GM19238 (cell line): ENCODE measurements at regions not wholly inside any gene's neighbourhood (a gene's known extent, or its start where the extent isn't known, plus 50 kb on each side); places are given as distances from the start of the nearest gene placed in this dataset.

Experiments
- DNase-seq: peaks from one replicate; pipeline ENCODE4 v3.0.0; 2011; ENCODE audit warnings: low spot score; ENCODE audit not compliant: insufficient read length

- DNase-seq = no peak
These were observed 178.4 kb upstream of the ELL2 start for GRCh38 chr5:96140084-96140483.

GRCh38 chr5:96134886-96135285, 173.2 kb upstream of the ELL2 start:
- no peak for DNase-seq

- DNase-seq = no peak
These were observed 171.9 kb upstream of the ELL2 start for GRCh38 chr5:96133341-96134079.

GRCh38 chr5:96129276-96129675, 167.6 kb upstream of the ELL2 start:
- DNase-seq = no peak

- no peak for DNase-seq
These were observed 166.7 kb upstream of the ELL2 start for GRCh38 chr5:96128204-96128864.

GRCh38 chr5:96127538-96127937, 165.9 kb upstream of the ELL2 start:
- DNase-seq = no peak

- DNase-seq = no peak
These were observed 163.7 kb upstream of the ELL2 start for GRCh38 chr5:96125231-96125891.

- DNase-seq = no peak
These were observed 162.9 kb upstream of the ELL2 start for GRCh38 chr5:96124589-96124988.

- no peak for DNase-seq
These were observed 161.8 kb upstream of the ELL2 start for GRCh38 chr5:96123418-96123817.

- no peak for DNase-seq
These were observed 159.7 kb upstream of the ELL2 start for GRCh38 chr5:96121364-96121763.

GRCh38 chr5:96120120-96120519, 158.5 kb upstream of the ELL2 start:
- DNase-seq = no peak

- no peak for DNase-seq
These were observed 156.4 kb upstream of the ELL2 start for GRCh38 chr5:96117771-96118651.

GRCh38 chr5:96115147-96115807, 153.6 kb upstream of the ELL2 start:
- no peak for DNase-seq

GRCh38 chr5:96114736-96115135, 153.1 kb upstream of the ELL2 start:
- DNase-seq = no peak

- DNase-seq = no peak
These were observed 151.7 kb upstream of the ELL2 start for GRCh38 chr5:96113170-96113939.

GRCh38 chr5:96112703-96113102, 151.1 kb upstream of the ELL2 start:
- no peak for DNase-seq

GRCh38 chr5:96112123-96112670, 150.5 kb upstream of the ELL2 start:
- DNase-seq = no peak

- DNase-seq = no peak
These were observed 149.6 kb upstream of the ELL2 start for GRCh38 chr5:96111080-96111756.

- DNase-seq = no peak
These were observed 148.6 kb upstream of the ELL2 start for GRCh38 chr5:96110300-96110699.
